ENCODE measurements at regions not wholly inside any gene's neighbourhood (a gene's known extent, or its start where the extent isn't known, plus 50 kb on each side); places are given as distances from the start of the nearest gene placed in this dataset.

GRCh38 chr4:10806953-10807645, 122.5 kb upstream of the CLNK start:
- no peak overlapping the region for H4K5ac ChIP-seq (ENCODE audit: low read depth, low read length)
- WGBS, 2 experiments (ENCODE audit: extremely low coverage in 2 of 2, insufficient read length in 1 of 2) = no CpG with 5 or more reads among the region's 4 CpGs
- no peaks in the 10 kb centered on the region for H3K79me1 ChIP-seq (ENCODE audit: low read depth in 1 of 2, low read length in 2 of 2)
- H3K4ac ChIP-seq (ENCODE audit: low read depth, low read length) = no peak overlapping the region
- no peaks in the 10 kb centered on the region for H3K36me3 ChIP-seq (ENCODE audit: control insufficient read depth, insufficient read depth, low read length)
- no peak overlapping the region for H3K14ac ChIP-seq (replicated peaks; ENCODE audit: low read depth, low read length)
- no peak overlapping the region for H3K4me3 ChIP-seq (ENCODE audit: insufficient read depth, low read depth, low read length)
- TF ChIP-seq MAFK (IDR thresholded peaks at IDR 0.05; ENCODE audit: low read depth, low read length) = no peak
- no peak for TF ChIP-seq USF2 (IDR thresholded peaks at IDR 0.05; ENCODE audit: low read depth, low read length)
- TF ChIP-seq BHLHE40 (IDR thresholded peaks at IDR 0.05; ENCODE audit: low read depth, low read length) = no peak
- TF ChIP-seq RFX5 (IDR thresholded peaks at IDR 0.05; ENCODE audit: low read depth, low read length) = no peak
- TF ChIP-seq RAD21 (IDR thresholded peaks at IDR 0.05; ENCODE audit: low read length) = no peak
- no peak for TF ChIP-seq POLR2A (IDR thresholded peaks at IDR 0.05; ENCODE audit: low read depth, low read length)
- TF ChIP-seq SMC3 (IDR thresholded peaks at IDR 0.05; ENCODE audit: low read depth, low read length) = no peak
- no peak for TF ChIP-seq RCOR1 (IDR thresholded peaks at IDR 0.05; ENCODE audit: insufficient replicate concordance, low read length)
- no peak for TF ChIP-seq FOS (IDR thresholded peaks at IDR 0.05; ENCODE audit: low read depth, low read length)
- TF ChIP-seq ELK1 (IDR thresholded peaks at IDR 0.05; ENCODE audit: borderline replicate concordance, low read depth, low read length) = no peak
- TF ChIP-seq NFE2L2 (IDR thresholded peaks at IDR 0.05; ENCODE audit: low read depth, low read length) = no peak
- no peak for TF ChIP-seq MAZ (IDR thresholded peaks at IDR 0.05; ENCODE audit: borderline replicate concordance, low read depth, low read length)
- no peak for TF ChIP-seq MXI1 (IDR thresholded peaks at IDR 0.05; ENCODE audit: borderline replicate concordance, low read depth, low read length)
- no peak for TF ChIP-seq CTCF (conservative IDR thresholded peaks at IDR 0.05; ENCODE audit: low read depth, low read length)
- TF ChIP-seq CHD1 (IDR thresholded peaks at IDR 0.05; ENCODE audit: low read depth, low read length) = no peak
- no peak for TF ChIP-seq CEBPB (IDR thresholded peaks at IDR 0.05; ENCODE audit: low read depth, low read length)
- intact Hi-C loops (cut with micrococcal nuclease) = no loop called here
- H2BK20ac ChIP-seq (ENCODE audit: low read depth, low read length) = no peak overlapping the region
- H3K4me2 ChIP-seq (ENCODE audit: low read depth, low read length) = no peak overlapping the region
- H4K20me1 ChIP-seq (ENCODE audit: insufficient read depth, low read length) = no peaks in the 10 kb centered on the region
- no peak for ATAC-seq (ENCODE audit: low read depth)
- no peak overlapping the region for H3K56ac ChIP-seq (ENCODE audit: extremely low read depth, insufficient read depth, low read length)
- no peak overlapping the region for H2BK15ac ChIP-seq (ENCODE audit: low read depth, low read length)
- H3K9ac ChIP-seq (ENCODE audit: low read depth, low read length) = no peak overlapping the region
- H2AK5ac ChIP-seq (ENCODE audit: low read depth, low read length) = no peak overlapping the region
- BruUV-seq (replicated peaks) = no TSS peak
- H3K9me1 ChIP-seq (ENCODE audit: insufficient read depth, low read length) = no peaks in the 10 kb centered on the region
- dilution Hi-C loops (cut with HindIII; ENCODE audit: low sequenced_read_pairs, unreplicated experiment) = no loop called here
- no peak overlapping the region for H2BK5ac ChIP-seq (ENCODE audit: low read depth, low read length, poor library complexity, severe bottlenecking)
- H4K8ac ChIP-seq (ENCODE audit: low read depth in 2 of 2, low read length in 2 of 2) = no peak overlapping the region
- no peak overlapping the region for H2BK120ac ChIP-seq (ENCODE audit: low read depth, low read length)
- no peak overlapping the region for H2AK9ac ChIP-seq (replicated peaks; ENCODE audit: low read depth, low read length, poor library complexity)
- no peaks in the 10 kb centered on the region for H3K9me3 ChIP-seq (ENCODE audit: control insufficient read depth, insufficient read depth, low read length)
- no peaks in the 10 kb centered on the region; the same call in 1 of the 2 replicates for H3K27me3 ChIP-seq (ENCODE audit: control insufficient read depth, insufficient read depth, low read length)
- H3K27ac ChIP-seq (ENCODE audit: insufficient read depth, low read length) = no peak overlapping the region
- no peak overlapping the region for H2AFZ ChIP-seq (replicated peaks; ENCODE audit: low read length, poor library complexity)
- CTCF ChIA-PET = no interaction called here
- no peak overlapping the region for H3K18ac ChIP-seq (ENCODE audit: low read depth, low read length)
- DNase-seq = no peak
- H4K91ac ChIP-seq (ENCODE audit: insufficient read depth, low read depth, low read length) = no peak overlapping the region
- no peaks in the 10 kb centered on the region for H3K4me1 ChIP-seq (ENCODE audit: control insufficient read depth, insufficient read depth, low read length)
- POLR2A ChIA-PET (ENCODE audit: unreplicated experiment) = no interaction called here
- in situ Hi-C loops (cut with MboI; ENCODE audit: low sequenced_read_pairs) = loop anchor here (25.0 kb wide), 2 partner anchors 95 to 220 kb away; no protein-coding TSS in a partner anchor
- no peak overlapping the region for H3K23ac ChIP-seq (ENCODE audit: low read depth, low read length)

Measured in IMR-90 (cell line).